Stimulated activated CD4-positive, alpha-beta T cell treated with anti-CD3 and anti-CD28 coated beads, Interleukin-4, amount 100 ng/mL, for 1 hour (primary cell): ENCODE measurements at regions not wholly inside any gene's neighbourhood (a gene's known extent, or its start where the extent isn't known, plus 50 kb on each side); places are given as distances from the start of the nearest gene placed in this dataset.
A peak's percentile ranks its signal among the peaks of the same experiment; 100 is the strongest.

Source experiments
- DNase-seq: peaks from one replicate; pipeline ENCODE4 v3.0.0-alpha.2; 2020

DNA sequence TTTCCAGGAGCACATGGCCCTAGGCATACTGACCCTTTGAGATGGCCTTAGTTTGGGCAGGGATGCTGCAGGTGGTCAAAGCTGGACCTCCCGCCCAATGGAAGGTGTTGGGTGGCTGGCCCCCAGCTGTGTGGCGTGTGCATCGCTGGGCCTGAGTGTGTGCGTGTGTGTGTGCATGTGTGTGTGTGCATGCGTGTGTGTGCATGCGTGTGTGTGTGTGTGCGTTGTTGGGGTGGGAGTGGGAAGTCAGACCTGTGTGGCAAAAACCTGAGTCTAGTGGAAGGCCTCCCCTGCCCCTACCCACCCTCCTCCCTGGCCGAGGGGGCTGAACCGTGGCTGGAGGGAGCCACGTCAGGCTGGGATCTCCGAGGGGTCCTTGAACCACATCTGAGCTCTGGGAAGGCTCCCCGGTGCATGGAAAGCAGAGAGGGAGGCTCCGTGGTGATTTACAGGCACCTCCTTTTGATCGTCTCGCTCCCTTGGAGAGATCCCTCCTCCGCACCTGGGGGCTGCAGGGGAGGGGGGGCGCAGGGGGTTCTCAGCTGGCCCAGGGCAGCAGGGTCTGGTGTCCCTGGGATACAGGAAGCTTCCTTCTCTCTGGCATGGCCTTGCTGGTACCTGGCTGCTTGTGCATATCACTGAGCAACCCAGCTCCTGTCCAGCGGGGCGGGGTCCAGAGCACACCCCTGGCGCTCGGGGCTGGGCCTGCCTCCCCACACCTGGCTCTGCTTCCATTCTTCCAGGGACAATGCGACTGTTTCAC is 124.7 kb upstream of the WNT4 start:
- DNase-seq: no peak

GRCh38 chr1:22268327-22268726 is 125.4 kb upstream of the WNT4 start:
- DNase-seq: no peak

DNA sequence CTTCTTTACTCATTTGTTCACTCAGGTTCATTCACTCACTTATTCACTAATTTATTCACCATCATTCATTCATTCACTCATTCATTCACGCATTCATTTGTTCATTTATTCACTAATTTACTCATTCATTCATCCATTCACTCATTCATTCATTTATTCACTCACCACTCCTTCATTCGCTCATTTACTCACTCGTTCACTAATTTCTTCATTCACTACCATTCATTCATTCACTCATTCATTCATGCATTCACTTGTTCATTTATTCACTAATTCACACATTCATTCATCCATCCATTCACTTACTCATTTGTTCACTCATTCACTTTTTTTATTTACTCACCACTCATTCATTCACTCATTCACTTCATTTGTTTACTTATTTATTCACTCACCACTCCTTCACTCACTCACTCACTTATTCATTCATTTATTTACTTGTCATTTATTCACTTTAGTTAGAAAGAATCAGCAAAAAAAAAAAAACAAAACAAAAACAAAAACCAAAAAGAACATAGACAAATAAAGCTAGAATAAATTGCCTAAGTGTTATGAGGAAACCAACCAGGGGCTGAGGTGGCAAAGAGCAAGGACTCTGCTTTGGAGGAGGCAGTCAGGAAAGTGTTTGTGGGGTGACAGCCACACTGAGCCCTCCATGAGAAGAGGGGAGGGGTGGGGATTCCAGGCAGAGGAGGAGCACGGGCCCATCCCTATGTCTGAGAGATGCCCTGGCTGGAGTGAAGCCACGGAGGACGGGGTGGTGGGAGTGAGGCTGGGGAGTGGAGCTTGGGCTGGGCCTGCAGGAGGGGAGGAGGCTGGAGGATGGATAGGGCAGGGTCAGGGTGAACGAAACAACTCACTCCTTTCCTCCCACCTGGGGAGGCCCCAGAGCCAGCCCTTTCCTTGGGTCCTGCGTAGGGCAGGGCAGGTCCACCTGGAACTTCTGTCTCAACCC is 129.2 kb upstream of the WNT4 start:
- DNase-seq: no peak

DNA sequence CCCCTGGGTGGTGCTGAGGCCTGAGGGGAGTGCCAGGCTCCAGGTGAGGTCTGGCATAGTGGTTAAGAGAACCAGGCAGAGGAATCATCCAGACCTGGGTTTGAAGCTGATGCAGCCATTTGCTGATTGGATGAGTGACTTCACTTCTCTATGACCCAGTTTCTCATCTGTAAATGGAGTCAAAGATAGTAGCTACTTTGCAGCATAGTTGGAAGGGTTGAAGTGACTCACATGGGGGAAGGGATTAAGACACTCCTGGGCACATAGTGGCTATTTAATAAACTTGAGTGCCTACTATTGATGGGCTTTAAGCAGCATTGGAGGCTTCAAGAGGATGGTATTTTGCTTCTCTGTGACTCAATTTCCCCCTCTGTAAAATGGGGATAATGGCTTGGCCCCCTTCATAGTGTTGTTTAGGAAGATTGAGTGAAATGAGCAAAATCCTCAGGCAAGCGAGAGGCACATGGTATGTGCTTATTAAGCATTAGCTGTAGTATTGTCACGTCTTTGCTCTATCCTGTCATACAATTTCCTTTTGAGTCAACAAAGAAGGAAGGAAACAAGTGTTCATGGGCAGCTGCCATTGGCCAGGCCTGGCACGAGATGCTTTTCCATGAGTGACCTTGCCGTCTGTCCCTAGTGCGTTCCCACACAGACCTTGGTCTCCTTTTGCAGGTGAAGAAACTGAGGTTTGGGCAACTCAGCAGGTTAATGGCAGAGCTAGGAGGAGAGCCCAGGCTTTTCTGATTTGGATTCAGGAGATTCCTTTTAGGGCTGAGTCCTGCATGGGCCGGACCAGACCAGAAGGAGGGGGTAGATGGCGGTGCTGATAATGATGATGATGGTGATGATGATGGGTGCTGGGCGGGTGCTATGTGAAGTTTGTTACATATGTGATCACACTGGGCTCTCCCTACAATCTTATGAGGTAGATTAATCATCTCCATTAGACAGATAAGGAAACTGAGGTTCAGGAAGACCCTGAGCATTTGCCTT is 131.1 kb upstream of the WNT4 start:
- DNase-seq: no peak

DNA sequence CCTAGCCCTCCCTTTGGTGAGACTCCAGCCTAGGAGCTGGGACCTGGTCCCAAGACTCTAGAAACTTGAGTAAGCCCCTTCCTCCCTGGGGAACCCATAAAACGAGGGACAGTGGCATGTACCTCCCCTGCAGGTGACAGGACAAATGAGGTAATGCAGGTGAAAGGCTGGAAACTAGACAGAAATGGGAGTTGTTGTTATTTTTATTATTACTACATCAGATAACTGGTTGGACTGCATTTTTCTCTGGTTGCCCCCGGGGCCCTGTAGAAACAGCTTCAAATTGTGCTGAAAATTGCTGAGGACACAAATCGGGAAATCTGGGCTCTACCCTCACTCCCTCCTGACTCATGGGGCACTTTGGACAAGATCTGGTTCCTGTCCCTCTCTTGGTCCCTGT is 132.3 kb upstream of the WNT4 start:
- DNase-seq: no peak

DNA sequence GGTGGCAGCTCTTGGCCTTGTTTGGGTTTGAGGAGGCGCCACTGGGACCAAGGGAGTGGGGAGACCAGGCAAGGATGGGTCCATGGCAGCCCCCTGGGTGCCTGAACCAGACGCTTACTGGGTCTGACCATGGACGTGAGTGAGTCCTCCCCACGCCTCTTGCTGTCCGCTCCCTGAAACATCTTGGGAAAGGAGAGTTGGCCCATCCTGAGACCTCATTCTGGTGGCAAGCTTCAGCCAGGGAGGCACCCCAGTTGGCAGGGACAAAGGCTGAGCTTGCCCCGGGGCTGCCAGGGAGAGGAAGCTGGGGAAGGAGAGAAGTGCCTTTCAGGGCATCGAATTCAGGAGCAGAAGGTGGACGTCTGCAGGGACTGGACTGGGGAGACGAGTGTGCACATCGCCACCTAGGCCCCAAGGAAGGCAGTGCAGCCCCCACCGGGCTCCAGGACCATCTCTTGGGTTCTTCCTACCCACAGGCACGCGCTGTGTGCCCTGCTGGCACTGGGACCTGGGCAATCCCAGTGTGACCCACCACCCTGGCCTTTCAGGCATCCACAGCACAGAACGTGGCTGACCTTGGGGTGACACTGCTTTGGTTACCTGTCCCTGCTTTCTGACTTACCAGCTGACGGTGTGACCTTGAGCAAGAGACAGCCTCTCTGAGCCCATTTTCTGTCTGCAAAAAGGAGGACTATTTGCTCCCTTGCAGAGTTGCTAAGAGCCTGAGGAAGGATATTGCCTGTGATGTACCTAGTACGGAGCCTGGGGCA is 132.9 kb upstream of the WNT4 start:
- peak; percentile 47 for DNase-seq

DNA sequence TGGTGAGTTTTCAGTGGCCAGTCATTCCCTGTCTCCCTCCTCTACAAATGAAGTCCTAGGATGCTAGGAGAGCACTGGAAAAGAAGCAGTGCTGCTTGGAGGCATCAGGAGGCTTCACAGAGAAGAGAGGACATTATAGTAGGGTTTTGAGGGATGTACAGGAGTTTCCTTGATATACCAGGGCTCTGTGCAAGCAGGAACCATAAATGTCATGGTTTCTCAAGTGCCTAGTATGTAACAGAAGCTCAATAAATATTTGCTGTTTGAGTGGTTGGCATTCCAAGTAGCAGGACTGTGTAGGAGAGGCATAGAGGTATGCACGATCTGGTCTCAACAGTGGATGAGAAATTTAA is 133.5 kb upstream of the WNT4 start:
- DNase-seq: no peak

DNA sequence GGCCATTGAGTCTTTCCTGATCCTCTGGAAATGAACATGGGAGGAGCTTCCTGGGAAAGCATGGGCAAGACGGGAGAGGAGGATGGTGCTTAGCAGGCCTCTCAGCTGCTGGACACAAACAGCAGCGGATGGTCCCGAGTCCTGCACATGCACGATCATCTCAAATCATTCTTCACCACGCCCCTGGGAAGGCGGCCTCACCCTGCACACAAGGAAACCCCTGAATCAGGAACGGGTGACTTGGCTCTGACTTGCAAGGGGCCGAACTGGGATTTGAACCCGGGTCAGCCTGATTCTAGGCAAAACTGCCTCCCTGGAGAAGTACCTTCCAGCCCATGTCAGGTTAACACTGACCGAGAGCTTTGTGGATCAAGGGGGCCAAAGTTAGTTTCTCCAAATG is 134.8 kb upstream of the WNT4 start:
- DNase-seq: no peak

DNA sequence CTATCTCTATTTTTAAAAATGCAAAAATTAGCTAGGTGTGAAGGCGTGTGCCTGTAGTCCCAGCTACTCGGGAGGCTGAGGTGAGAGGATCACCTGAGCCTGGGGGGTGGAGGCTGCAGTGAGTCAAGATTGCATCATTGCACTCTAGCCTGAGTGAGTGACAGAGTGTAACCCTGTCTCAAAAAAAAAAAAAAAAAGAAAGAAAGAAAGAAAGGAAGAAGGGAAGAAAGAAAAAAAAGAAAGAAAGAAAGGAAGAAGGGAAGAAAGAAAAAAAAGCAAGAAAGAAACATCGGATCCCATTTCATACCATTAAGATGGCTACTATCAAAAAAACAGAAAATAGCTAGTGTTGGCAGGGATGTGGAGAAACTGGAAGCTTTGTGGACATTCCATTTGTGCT is 136.8 kb upstream of the WNT4 start:
- DNase-seq: no peak

DNA sequence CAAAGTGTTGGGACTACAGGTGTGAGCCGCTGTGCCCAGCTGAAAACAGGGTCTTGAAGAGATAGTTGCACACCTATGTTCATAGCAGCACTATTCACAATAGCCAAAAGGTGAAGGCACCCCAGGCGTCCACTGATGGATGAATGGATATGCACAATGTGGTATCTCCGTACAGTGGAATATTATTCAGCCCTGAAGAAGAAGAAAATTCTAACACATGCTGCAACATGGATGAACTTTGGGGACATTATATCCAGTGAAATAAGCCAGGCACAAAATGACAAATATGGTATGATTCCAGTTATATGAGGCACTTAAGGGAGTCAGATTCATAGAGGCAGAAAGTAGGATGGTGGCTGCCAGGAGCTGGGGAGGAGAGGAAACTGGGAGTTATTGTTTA is 137.6 kb upstream of the WNT4 start:
- DNase-seq: no peak

DNA sequence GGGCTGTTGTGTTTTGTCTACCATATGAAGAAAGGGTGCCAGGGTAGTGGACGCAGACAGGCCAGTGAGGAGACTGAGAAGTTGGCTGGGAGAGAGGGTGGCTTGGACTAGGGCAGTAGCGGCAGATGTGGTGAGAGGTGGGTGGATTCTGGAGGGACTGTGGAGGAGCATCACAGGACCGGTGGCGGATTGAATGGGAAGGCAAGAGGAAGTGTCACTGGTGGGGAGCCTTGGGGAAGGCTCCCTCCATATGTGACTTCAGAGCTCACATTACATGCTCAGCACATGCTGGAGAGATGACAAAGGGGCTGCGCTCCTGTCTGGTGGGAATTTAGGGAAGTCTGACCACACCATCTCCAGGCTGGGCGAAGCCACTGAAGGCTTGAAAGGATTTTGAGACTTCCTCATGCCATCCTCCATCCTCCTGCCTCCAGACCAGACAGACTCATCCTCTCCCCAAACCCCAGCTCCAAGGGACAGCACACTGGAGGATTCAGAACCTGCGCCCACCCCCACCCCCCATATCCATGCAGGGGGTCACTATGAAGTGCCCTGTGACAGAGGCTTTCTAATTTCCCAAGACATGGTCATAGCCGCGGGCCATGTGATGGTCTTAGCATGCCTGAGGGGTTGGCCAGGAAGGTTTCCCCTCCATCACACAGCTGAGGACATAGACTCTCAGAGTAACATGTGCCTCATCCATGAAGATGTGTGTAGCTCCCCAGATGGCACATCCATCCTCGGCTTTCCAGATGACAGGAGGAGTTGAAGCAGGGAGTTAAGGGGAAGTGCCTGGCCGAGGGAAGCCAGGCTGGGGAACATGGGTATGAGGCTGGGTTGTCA is 138.8 kb upstream of the WNT4 start:
- no peak for DNase-seq

- no peak for DNase-seq
Measured at GRCh38 chr1:22282364-22282995, 139.6 kb upstream of the WNT4 start.

DNA sequence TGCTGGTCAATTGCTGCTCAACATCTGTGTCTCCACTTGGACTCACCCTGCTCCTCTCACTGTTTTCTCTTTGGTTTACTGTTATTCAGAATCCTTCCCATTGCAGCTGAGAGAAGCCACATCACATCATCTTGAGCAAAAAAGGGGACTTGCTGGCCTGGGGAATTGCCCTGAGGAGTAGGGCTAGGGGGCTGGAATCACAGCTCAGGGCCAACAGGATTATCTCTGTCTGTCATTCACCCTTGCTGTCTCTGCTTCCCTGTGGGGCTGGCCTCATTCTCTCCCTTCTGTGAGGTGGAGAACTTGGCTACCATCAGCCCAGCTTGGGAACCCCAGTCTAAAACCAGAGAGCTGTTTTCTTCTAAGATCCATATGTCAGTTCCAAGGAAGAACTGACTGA is 140.7 kb upstream of the WNT4 start:
- DNase-seq: no peak

GRCh38 chr1:22284236-22284635 is 141.3 kb upstream of the WNT4 start:
- no peak for DNase-seq

GRCh38 chr1:22284906-22285548 is 142.1 kb upstream of the WNT4 start:
- no peak for DNase-seq

- no peak for DNase-seq
Measured at GRCh38 chr1:22285549-22286396, 142.9 kb upstream of the WNT4 start.

DNA sequence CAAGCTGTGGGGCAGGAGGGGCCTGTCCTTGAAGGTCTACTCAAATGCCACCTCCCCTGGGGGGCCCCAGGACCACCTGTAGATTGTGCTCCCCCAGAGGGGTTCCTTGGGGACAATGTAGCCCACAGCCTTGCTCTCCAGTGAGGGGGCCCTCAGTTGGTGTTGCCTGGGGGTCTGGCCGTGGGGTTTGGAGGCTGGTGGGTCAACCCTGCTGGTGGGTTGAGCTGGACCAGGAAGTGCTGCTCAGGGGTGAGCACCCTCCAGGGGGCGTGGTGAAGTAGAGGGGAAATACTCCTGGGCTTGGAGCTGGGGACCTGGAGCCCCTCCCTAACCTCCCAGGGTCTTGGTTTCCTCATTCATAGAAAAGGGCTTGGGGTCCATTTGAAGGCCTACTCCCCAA is 143.6 kb upstream of the WNT4 start:
- DNase-seq: no peak

DNA sequence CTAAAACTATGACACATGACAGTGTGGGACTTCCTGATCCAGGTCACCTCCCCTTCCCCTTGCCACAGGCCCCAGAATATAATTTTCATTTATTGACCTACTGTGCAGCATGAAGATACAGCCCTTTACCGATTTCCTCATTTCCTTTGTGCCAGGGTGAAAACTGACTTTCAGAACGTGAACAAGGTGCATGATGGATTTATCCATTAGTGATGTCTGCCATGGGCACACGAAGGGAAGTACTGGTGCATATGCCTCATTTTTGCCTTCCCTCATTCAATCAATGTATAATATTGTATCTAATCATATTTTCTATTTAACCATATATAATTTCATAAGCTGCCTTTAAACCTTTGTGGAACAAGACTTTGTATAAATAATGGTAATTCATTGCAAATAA is 144.4 kb upstream of the WNT4 start:
- no peak for DNase-seq

DNA sequence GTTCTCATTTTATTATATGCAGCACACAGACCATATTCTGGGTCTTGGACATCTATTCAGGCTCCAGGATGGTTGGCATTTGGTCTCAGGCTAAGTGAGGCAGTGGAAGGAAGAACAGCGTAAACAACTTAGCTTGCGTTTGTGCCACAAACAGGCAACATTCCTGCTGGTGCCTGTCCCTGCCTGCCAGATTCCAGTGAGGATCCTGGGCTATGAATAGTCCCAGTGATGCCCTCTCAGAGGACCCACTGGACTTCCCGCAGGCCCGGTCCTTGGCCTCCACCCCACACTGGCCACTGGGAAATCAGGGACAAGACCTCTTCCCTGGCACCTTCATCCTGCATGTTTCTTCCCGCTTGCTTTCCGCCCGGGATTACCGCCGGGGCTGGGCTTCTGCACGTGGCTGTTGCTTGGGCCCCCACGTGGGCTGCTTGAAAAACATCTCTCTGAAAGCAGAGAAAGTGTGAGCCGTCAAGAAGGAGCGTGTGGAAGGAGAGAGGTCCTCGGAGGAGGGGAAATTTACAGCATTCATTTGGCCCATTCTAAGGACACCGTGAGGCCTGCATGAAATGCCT is 145.1 kb upstream of the WNT4 start:
- no peak for DNase-seq
